Endothelial cell of umbilical vein (primary cell): ENCODE measurements at regions not wholly inside any gene's neighbourhood (a gene's known extent, or its start where the extent isn't known, plus 50 kb on each side); places are given as distances from the start of the nearest gene placed in this dataset.

Source experiments
- BruUV-seq: library from RNA; stranded (reverse); fragments of 400-500 nt; replicated peaks from 2 replicates; lab custom pipeline; 2021; lab: Mats Ljungman, UMichigan
- CTCF ChIA-PET: fragments of 300-600, 350-600 bp; sonication (Branson Sonifier 250); formaldehyde crosslinking; loops from one replicate; lab custom pipeline; 2021; ENCODE audit warnings: antibody characterized with exemption, inconsistent platforms; lab: Charles Lee
- POLR2A ChIA-PET: fragments of 300-600, 350-600 bp; sonication (Branson Sonifier 250); formaldehyde crosslinking; loops from one replicate; lab custom pipeline; 2021; ENCODE audit warnings: antibody characterized with exemption, inconsistent platforms; lab: Charles Lee
- DNase-seq: peaks from one replicate; pipeline ENCODE4 v3.0.0-alpha.2; 2011; ENCODE audit warnings: low read depth, low spot score
- FAIRE-seq: peaks from 2 replicates; lab custom pipeline; 2011; peaks lifted over from hg19 to GRCh38; lab: Jason Lieb, UNC
- H2AFZ ChIP-seq: 2 replicates; pipeline ENCODE4 v1.6.0; 2012; ENCODE audit warnings: low read depth, low read length, control low read depth, inconsistent platforms
- H3K27ac ChIP-seq: 2 replicates; pipeline ENCODE4 v1.5.1; 2011; ENCODE audit warnings: low read depth, mild to moderate bottlenecking, control low read depth, low read length, moderate library complexity; ENCODE audit not compliant: insufficient read depth
- H3K27me3 ChIP-seq, 2 experiments: 2 replicates each; pipeline versions ENCODE4 v1.6.0 to v1.6.1; 2011; ENCODE audit warnings: low read length in 2 of 2, mixed read lengths in 1 of 2; ENCODE audit not compliant: control insufficient read depth in 2 of 2, insufficient read depth in 2 of 2
- H3K36me3 ChIP-seq, 2 experiments: 2 replicates in 1 of 2; 3 replicates in 1 of 2; pipeline ENCODE4 v1.5.1; 2011; ENCODE audit warnings: low read length in 2 of 2, mild to moderate bottlenecking in 1 of 2, moderate library complexity in 1 of 2; ENCODE audit not compliant: control insufficient read depth in 2 of 2, insufficient read depth in 2 of 2; ENCODE audit errors: extremely low read depth in 1 of 2
- H3K4me1 ChIP-seq: 3 replicates; pipeline ENCODE4 v1.5.1; 2011; ENCODE audit warnings: mild to moderate bottlenecking, low read length; ENCODE audit not compliant: control insufficient read depth, insufficient read depth; ENCODE audit errors: extremely low read depth
- H3K4me2 ChIP-seq: 2 replicates; pipeline ENCODE4 v1.6.1; 2011; ENCODE audit warnings: low read length, control low read depth, mixed read lengths; ENCODE audit not compliant: insufficient read depth
- H3K4me3 ChIP-seq, 3 experiments: fragments of 200-600 bp in 1 of 3; sonication (generic), shearing (Covaris generic) in 1 of 3; replicated peaks in 1 of 3; 2 replicates each; pipeline ENCODE4 v1.5.1; 2011 to 2016; ENCODE audit warnings: control low read depth in 3 of 3, low read length in 3 of 3, mild to moderate bottlenecking in 2 of 3, inconsistent platforms in 1 of 3, low read depth in 1 of 3, moderate library complexity in 1 of 3; ENCODE audit not compliant: insufficient read depth in 1 of 3
- H3K79me2 ChIP-seq: 2 replicates; pipeline ENCODE4 v1.6.0; 2012; ENCODE audit warnings: low read length, inconsistent platforms; ENCODE audit not compliant: control insufficient read depth, insufficient read depth
- H3K9ac ChIP-seq: replicated peaks from 2 replicates; pipeline ENCODE3; 2011; ENCODE audit warnings: low read length, control low read depth; ENCODE audit not compliant: insufficient read depth; ENCODE audit errors: extremely low read depth
- H3K9me1 ChIP-seq: replicated peaks from 3 replicates; pipeline ENCODE4 v1.6.0; 2011; ENCODE audit warnings: mild to moderate bottlenecking, low read length; ENCODE audit not compliant: control insufficient read depth, insufficient read depth; ENCODE audit errors: extremely low read depth
- H3K9me3 ChIP-seq: replicated peaks from 2 replicates; pipeline ENCODE4 v1.5.1; 2012; ENCODE audit warnings: low read length, inconsistent platforms; ENCODE audit not compliant: control insufficient read depth, insufficient read depth
- H4K20me1 ChIP-seq: replicated peaks from 2 replicates; pipeline ENCODE3; 2011; ENCODE audit warnings: mild to moderate bottlenecking, low read length; ENCODE audit not compliant: control insufficient read depth, insufficient read depth; ENCODE audit errors: extremely low read depth
- EZH2 ChIP-seq: IDR thresholded peaks from 2 replicates; pipeline ENCODE4 v1.6.1; 2012; ENCODE audit warnings: borderline replicate concordance, low read depth, mild to moderate bottlenecking, moderate library complexity, low read length, inconsistent platforms; ENCODE audit not compliant: severe bottlenecking
- FOS ChIP-seq: IDR thresholded peaks from 2 replicates; pipeline ENCODE4 v1.6.1; 2011; ENCODE audit warnings: mild to moderate bottlenecking, low read length, moderate library complexity, borderline replicate concordance; ENCODE audit not compliant: insufficient read depth
- GATA2 ChIP-seq: IDR thresholded peaks from 2 replicates; pipeline ENCODE4 v1.7.0; 2011; ENCODE audit warnings: low read depth, mild to moderate bottlenecking, moderate library complexity, mixed read lengths, low read length; ENCODE audit not compliant: insufficient read length, insufficient read depth
- JUN ChIP-seq: IDR thresholded peaks from 2 replicates; pipeline ENCODE4 v1.6.1; 2011; ENCODE audit warnings: borderline replicate concordance, low read depth; ENCODE audit not compliant: insufficient read length, insufficient read depth
- MAX ChIP-seq: IDR thresholded peaks from 2 replicates; pipeline ENCODE4 v1.6.1; 2011; ENCODE audit not compliant: insufficient read depth, insufficient read length
- MYC ChIP-seq: IDR thresholded peaks from one replicate; pipeline ENCODE4 v1.6.1; 2011; ENCODE audit warnings: mild to moderate bottlenecking, low read depth, low read length
- POLR2A ChIP-seq: IDR thresholded peaks from 2 replicates; pipeline ENCODE4 v1.6.1; 2012; ENCODE audit warnings: low read depth, mild to moderate bottlenecking, control low read depth, low read length
- POLR2AphosphoS5 ChIP-seq: IDR thresholded peaks from 2 replicates; pipeline ENCODE4 v1.6.1; 2012; ENCODE audit warnings: low read depth, mild to moderate bottlenecking, control low read depth, low read length, moderate library complexity; ENCODE audit not compliant: insufficient read depth
- dilution Hi-C: fragments of 300-500 bp; cut with MboI; formaldehyde crosslinking; loops from one replicate; pipeline ENCODE4 v1.15.0; 2019; ENCODE audit warnings: low sequenced_read_pairs; ENCODE audit not compliant: extremely low pct_ligation_motif_present
- intact Hi-C: fragments of 100-400 bp; cut with micrococcal nuclease; formaldehyde crosslinking; loops from one replicate; pipeline ENCODE4 v1.10.0; 2022
- TF ChIP-seq, protein P1 (sequence below), 2 donors: IDR thresholded peaks; 1 replicate in 1 of 2; 2 replicates in 1 of 2; pipeline ENCODE4 v1.5.1; 2011; ENCODE audit warnings: low read length in 2 of 2, mild to moderate bottlenecking in 2 of 2, moderate library complexity in 2 of 2, control low read depth in 1 of 2, inconsistent platforms in 1 of 2, low read depth in 1 of 2; ENCODE audit not compliant: insufficient read depth in 1 of 2; ENCODE audit errors: extremely low read depth in 1 of 2

DNA sequence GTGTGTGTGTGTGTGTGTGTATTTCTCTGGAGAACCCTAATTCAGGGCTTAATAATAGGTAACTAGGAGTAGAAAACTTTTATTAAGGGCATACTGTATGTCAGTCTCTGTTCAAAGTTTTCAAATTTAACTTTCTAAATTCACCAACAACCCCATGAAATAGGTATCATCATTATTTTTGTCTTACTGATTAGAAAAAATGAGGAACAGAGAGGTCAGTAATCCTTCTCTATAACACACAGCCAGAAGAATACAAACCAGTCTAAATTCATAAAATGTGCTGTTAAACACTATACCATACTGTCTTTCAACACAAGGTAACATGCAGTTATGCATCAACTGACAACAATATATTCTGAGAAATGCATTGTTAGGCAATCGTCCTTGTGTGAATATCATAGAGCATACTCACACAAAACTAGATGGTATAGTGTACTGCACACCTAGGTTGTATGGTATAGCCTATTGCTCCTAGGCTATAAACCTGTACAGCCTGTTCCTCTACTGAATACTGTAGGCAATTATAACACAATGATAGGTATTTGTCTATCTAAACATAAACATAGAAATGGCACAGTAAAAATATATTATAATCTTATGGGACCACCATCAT, 143.1 kb downstream of the PTH2R start:
- H3K9me3 ChIP-seq: no peaks in the 10 kb centered on the region
- no peak overlapping the region for H3K4me3 ChIP-seq
- H3K79me2 ChIP-seq: no peaks in the 10 kb centered on the region
- no peak overlapping the region for H3K4me2 ChIP-seq
- ChIA-PET POLR2A (no interaction called here), CTCF (no interaction called here)
- H3K27ac ChIP-seq: no peak overlapping the region
- no peaks in the 10 kb centered on the region for H3K36me3 ChIP-seq
- dilution Hi-C loops (no loop called here), intact Hi-C loops (no loop called here)
- H4K20me1 ChIP-seq: no peaks in the 10 kb centered on the region
- no peaks in the 10 kb centered on the region for H3K27me3 ChIP-seq
- no peaks in the 10 kb centered on the region for H3K9me1 ChIP-seq
- H2AFZ ChIP-seq: no peak overlapping the region
- TF ChIP-seq JUN: no peak
- BruUV-seq: no TSS peak
- DNase-seq: no peak
- no peak overlapping the region for H3K9ac ChIP-seq
- no peaks in the 10 kb centered on the region for H3K4me1 ChIP-seq
- FAIRE-seq: no peak

GRCh38 chr2:208552943-208553342, 146.4 kb downstream of the PTH2R start:
- Histone ChIP-seq H3K27me3 (no peaks in the 10 kb centered on the region), H3K9me1 (no peaks in the 10 kb centered on the region), H3K4me1 (no peaks in the 10 kb centered on the region), H4K20me1 (no peaks in the 10 kb centered on the region), H3K9ac (no peak overlapping the region), H3K4me2 (no peak overlapping the region), H3K79me2 (no peaks in the 10 kb centered on the region), H3K9me3 (no peaks in the 10 kb centered on the region), H3K4me3 (no peak overlapping the region), H2AFZ (no peak overlapping the region), H3K36me3 (no peaks in the 10 kb centered on the region), H3K27ac (no peak overlapping the region)
- intact Hi-C loops (no loop called here), dilution Hi-C loops (no loop called here)
- FAIRE-seq: no peak
- TF ChIP-seq MAX (no peak), EZH2 (no peak), POLR2A (no peak), GATA2 (no peak), FOS (no peak), MYC (no peak), JUN (no peak), POLR2AphosphoS5 (no peak)
- TF ChIP-seq, protein P1, sequence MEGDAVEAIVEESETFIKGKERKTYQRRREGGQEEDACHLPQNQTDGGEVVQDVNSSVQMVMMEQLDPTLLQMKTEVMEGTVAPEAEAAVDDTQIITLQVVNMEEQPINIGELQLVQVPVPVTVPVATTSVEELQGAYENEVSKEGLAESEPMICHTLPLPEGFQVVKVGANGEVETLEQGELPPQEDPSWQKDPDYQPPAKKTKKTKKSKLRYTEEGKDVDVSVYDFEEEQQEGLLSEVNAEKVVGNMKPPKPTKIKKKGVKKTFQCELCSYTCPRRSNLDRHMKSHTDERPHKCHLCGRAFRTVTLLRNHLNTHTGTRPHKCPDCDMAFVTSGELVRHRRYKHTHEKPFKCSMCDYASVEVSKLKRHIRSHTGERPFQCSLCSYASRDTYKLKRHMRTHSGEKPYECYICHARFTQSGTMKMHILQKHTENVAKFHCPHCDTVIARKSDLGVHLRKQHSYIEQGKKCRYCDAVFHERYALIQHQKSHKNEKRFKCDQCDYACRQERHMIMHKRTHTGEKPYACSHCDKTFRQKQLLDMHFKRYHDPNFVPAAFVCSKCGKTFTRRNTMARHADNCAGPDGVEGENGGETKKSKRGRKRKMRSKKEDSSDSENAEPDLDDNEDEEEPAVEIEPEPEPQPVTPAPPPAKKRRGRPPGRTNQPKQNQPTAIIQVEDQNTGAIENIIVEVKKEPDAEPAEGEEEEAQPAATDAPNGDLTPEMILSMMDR (IDR thresholded peaks at IDR 0.05; ENCODE audit: extremely low read depth in 1 of 2, insufficient read depth in 1 of 2, low read depth in 1 of 2, low read length in 2 of 2): no peak
- no peak for DNase-seq
- ChIA-PET CTCF (no interaction called here), POLR2A (no interaction called here)
- no TSS peak for BruUV-seq
